ENCODE measurements at regions not wholly inside any gene's neighbourhood (a gene's known extent, or its start where the extent isn't known, plus 50 kb on each side); places are given as distances from the start of the nearest gene placed in this dataset.

- TF ChIP-seq, protein P1, sequence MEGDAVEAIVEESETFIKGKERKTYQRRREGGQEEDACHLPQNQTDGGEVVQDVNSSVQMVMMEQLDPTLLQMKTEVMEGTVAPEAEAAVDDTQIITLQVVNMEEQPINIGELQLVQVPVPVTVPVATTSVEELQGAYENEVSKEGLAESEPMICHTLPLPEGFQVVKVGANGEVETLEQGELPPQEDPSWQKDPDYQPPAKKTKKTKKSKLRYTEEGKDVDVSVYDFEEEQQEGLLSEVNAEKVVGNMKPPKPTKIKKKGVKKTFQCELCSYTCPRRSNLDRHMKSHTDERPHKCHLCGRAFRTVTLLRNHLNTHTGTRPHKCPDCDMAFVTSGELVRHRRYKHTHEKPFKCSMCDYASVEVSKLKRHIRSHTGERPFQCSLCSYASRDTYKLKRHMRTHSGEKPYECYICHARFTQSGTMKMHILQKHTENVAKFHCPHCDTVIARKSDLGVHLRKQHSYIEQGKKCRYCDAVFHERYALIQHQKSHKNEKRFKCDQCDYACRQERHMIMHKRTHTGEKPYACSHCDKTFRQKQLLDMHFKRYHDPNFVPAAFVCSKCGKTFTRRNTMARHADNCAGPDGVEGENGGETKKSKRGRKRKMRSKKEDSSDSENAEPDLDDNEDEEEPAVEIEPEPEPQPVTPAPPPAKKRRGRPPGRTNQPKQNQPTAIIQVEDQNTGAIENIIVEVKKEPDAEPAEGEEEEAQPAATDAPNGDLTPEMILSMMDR (conservative IDR thresholded peaks at IDR 0.05; ENCODE audit: low read depth, low read length): no peak
- no peak for TF ChIP-seq EZH2 (IDR thresholded peaks at IDR 0.05; ENCODE audit: low read length, unreplicated experiment)
These were observed 232.6 kb upstream of the GPC6 start for GRCh38 chr13:92994056-92994455.

Data from PC-3 (cell line).